K562 (cell line): ENCODE measurements at regions not wholly inside any gene's neighbourhood (a gene's known extent, or its start where the extent isn't known, plus 50 kb on each side); places are given as distances from the start of the nearest gene placed in this dataset.

Experiments used
- ATAC-seq: fragments of 200-7000 bp; cut with Tn5 transposase; 3 replicates; pipeline ENCODE4 v1.9.1; 2020; ENCODE audit warnings: moderate library complexity
- BruUV-seq: library from RNA; stranded (reverse); fragments of 400-500 nt; replicated peaks from 2 replicates; lab custom pipeline; 2021; lab: Mats Ljungman, UMichigan
- CTCF ChIA-PET: fragments of 300-600 bp; formaldehyde crosslinking; extraction: SDS; loops from one replicate; lab custom pipeline; 2021; ENCODE audit warnings: low intra/inter-chr PET ratio; lab: Yijun Ruan, JAX
- POLR2A ChIA-PET: fragments of 300-600, 350-650 bp; sonication (Branson Sonifier 250); formaldehyde crosslinking; extraction: SDS; loops from one replicate; lab custom pipeline; 2021; ENCODE audit warnings: antibody characterized with exemption, inconsistent platforms; lab: Yijun Ruan, JAX
- DNase-seq, 4 experiments: peaks; one replicate each; pipeline versions ENCODE4 v3.0.0 to v3.0.0-alpha.2; 2011 to 2018; ENCODE audit warnings: low spot score in 3 of 4, mixed read lengths in 3 of 4; ENCODE audit errors: extremely low read depth in 1 of 4
- FAIRE-seq: peaks from 2 replicates; lab custom pipeline; 2011; peaks lifted over from hg19 to GRCh38; lab: Jason Lieb, UNC
- H2AFZ ChIP-seq: 2 replicates; pipeline ENCODE4 v1.6.0; 2011; ENCODE audit warnings: low read depth, low read length, control low read depth, inconsistent platforms
- H3K27ac ChIP-seq: fragments of 200-600 bp; 3 replicates; pipeline ENCODE4 v1.8.0; 2011; ENCODE audit warnings: low read depth, mild to moderate bottlenecking, control low read depth, inconsistent platforms, low read length, moderate library complexity, mixed read lengths; ENCODE audit errors: extremely low read depth
- H3K27me3 ChIP-seq, 2 experiments: fragments of 300-600 bp in 1 of 2; 2 replicates in 1 of 2; 3 replicates in 1 of 2; pipeline versions ENCODE4 v1.6.0 to v1.8.0; 2011; ENCODE audit warnings: inconsistent platforms in 2 of 2, low read length in 2 of 2, mild to moderate bottlenecking in 1 of 2, mixed read lengths in 1 of 2, moderate library complexity in 1 of 2; ENCODE audit not compliant: control insufficient read depth in 2 of 2, insufficient read depth in 2 of 2
- H3K36me3 ChIP-seq: fragments of 300-600 bp; 3 replicates; pipeline ENCODE4 v1.8.0; 2011; ENCODE audit warnings: mild to moderate bottlenecking, low read length, inconsistent platforms; ENCODE audit not compliant: control insufficient read depth, insufficient read depth
- H3K4me1 ChIP-seq, 2 experiments: fragments of 200-600 bp in 1 of 2; replicated peaks in 1 of 2; 2 replicates in 1 of 2; 3 replicates in 1 of 2; pipeline versions ENCODE4 v1.5.1 to v1.8.0; 2011; ENCODE audit warnings: inconsistent platforms in 2 of 2, low read length in 2 of 2, mild to moderate bottlenecking in 1 of 2, mixed read lengths in 1 of 2, moderate library complexity in 1 of 2; ENCODE audit not compliant: control insufficient read depth in 2 of 2, insufficient read depth in 2 of 2
- H3K4me2 ChIP-seq: 2 replicates; pipeline ENCODE4 v1.6.1; 2011; ENCODE audit warnings: low read length, control low read depth, inconsistent platforms, mixed read lengths; ENCODE audit not compliant: insufficient read depth
- H3K4me3 ChIP-seq: fragments of 200-600 bp; sonication (generic), shearing (Covaris generic); 2 replicates; pipeline ENCODE4 v1.5.1; 2016; ENCODE audit warnings: control low read depth, inconsistent platforms
- H3K79me2 ChIP-seq: fragments of 200-600 bp; 3 replicates; pipeline ENCODE4 v1.8.0; 2011; ENCODE audit warnings: low read length, inconsistent platforms; ENCODE audit not compliant: control insufficient read depth, insufficient read depth
- H3K9ac ChIP-seq, 2 experiments: 2 replicates each; pipeline versions ENCODE4 v1.6.0 to v1.6.1; 2011; ENCODE audit warnings: low read depth in 2 of 2, low read length in 2 of 2, control low read depth in 1 of 2, inconsistent platforms in 1 of 2, mild to moderate bottlenecking in 1 of 2, mixed read lengths in 1 of 2; ENCODE audit not compliant: insufficient read depth in 1 of 2
- H3K9me1 ChIP-seq: one replicate; pipeline ENCODE4 v1.6.0; 2011; ENCODE audit warnings: inconsistent platforms, mild to moderate bottlenecking, low read length, moderate library complexity; ENCODE audit not compliant: control insufficient read depth, insufficient read depth
- H3K9me3 ChIP-seq: replicated peaks from 2 replicates; pipeline ENCODE4 v1.5.1; 2011; ENCODE audit warnings: low read depth, low read length, inconsistent platforms; ENCODE audit not compliant: control insufficient read depth, insufficient read depth
- H4K20me1 ChIP-seq: replicated peaks from 2 replicates; pipeline ENCODE4 v1.6.1; 2011; ENCODE audit warnings: low read length, inconsistent platforms, mixed read lengths; ENCODE audit not compliant: control insufficient read depth, insufficient read depth
- BDP1 ChIP-seq: IDR thresholded peaks from 3 replicates; pipeline ENCODE4 v1.6.1; 2011; ENCODE audit not compliant: insufficient read length, insufficient read depth
- CBFA2T3 ChIP-seq: fragments of 450-650 bp; IDR thresholded peaks from 2 replicates; pipeline ENCODE4 v1.6.1; 2017
- ELF2 ChIP-seq: fragments of 250-450 bp; sonication (Bioruptor Pico); IDR thresholded peaks from 2 replicates; pipeline ENCODE4 v1.5.0; 2021; ENCODE audit warnings: mild to moderate bottlenecking
- FOXJ2 ChIP-seq: fragments of 200-800 bp; sonication (Bioruptor generic); IDR thresholded peaks from 2 replicates; pipeline ENCODE4 v1.6.1; 2016; ENCODE audit warnings: missing genetic modification characterization, missing compliant biosample characterization
- GABPB1 ChIP-seq: sonication (generic); formaldehyde crosslinking; IDR thresholded peaks from 2 replicates; pipeline ENCODE4 v1.8.0; 2022; ENCODE audit warnings: mild to moderate bottlenecking, missing genetic modification reagents
- RBFOX2 ChIP-seq: fragments of 200-400 bp; formaldehyde crosslinking; IDR thresholded peaks from 2 replicates; pipeline ENCODE4 v1.6.1; 2017; ENCODE audit warnings: low read depth, mild to moderate bottlenecking, low read length, moderate library complexity
- RBM22 ChIP-seq: fragments of 200-400 bp; formaldehyde crosslinking; IDR thresholded peaks from 2 replicates; pipeline ENCODE4 v1.6.1; 2018; ENCODE audit warnings: low read length, low read depth; ENCODE audit not compliant: poor library complexity, severe bottlenecking
- RBM25 ChIP-seq: fragments of 200-400 bp; formaldehyde crosslinking; IDR thresholded peaks from 2 replicates; pipeline ENCODE4 v1.6.1; 2018; ENCODE audit warnings: low read length, low read depth, moderate library complexity; ENCODE audit not compliant: severe bottlenecking
- SNIP1 ChIP-seq: fragments of 450-650 bp; IDR thresholded peaks from 2 replicates; pipeline ENCODE4 v1.7.1; 2017; ENCODE audit warnings: low read depth, mild to moderate bottlenecking
- TCF7 ChIP-seq: sonication (generic); IDR thresholded peaks from 2 replicates; pipeline ENCODE4 v1.6.1; 2016; ENCODE audit warnings: antibody characterized with exemption, borderline replicate concordance
- ZBTB17 ChIP-seq: fragments of 450-650 bp; formaldehyde crosslinking; IDR thresholded peaks from 2 replicates; pipeline ENCODE4 v1.4.0; 2020; ENCODE audit warnings: mild to moderate bottlenecking
- ZNF311 ChIP-seq: fragments of 250-450 bp; sonication (Bioruptor Pico); IDR thresholded peaks from 2 replicates; pipeline ENCODE4 v1.4.0; 2020; ENCODE audit warnings: mild to moderate bottlenecking, moderate library complexity
- WGBS: fragments of 100-300 bp; shearing (Covaris generic); methylation state at CpG from one replicate; pipeline ENCODE4 v1.1.6; 2016; ENCODE audit warnings: low coverage, mixed read lengths; ENCODE audit not compliant: insufficient coverage; ENCODE audit errors: missing lambda C conversion rate; 5-methylcytosine and 5-hydroxymethylcytosine counted together
- in situ Hi-C: fragments of 300-500 bp; cut with MboI; formaldehyde crosslinking; loops from 4 replicates; pipeline ENCODE4 v1.15.0; 2018; ENCODE audit warnings: inconsistent platforms, mixed read lengths
- intact Hi-C: fragments of 100-400 bp; cut with micrococcal nuclease; formaldehyde crosslinking; loops from 2 replicates; pipeline ENCODE4 v1.14.2; 2022

- no peaks in the 10 kb centered on the region for H3K27me3 ChIP-seq
- no peak overlapping the region for H2AFZ ChIP-seq
- FAIRE-seq (no peak), ATAC-seq (no peak), DNase-seq (no peak)
- no peaks in the 10 kb centered on the region for H3K9me1 ChIP-seq
- in situ Hi-C loops (no loop called here), intact Hi-C loops (no loop called here)
- no peaks in the 10 kb centered on the region for H3K4me1 ChIP-seq
- no peaks in the 10 kb centered on the region for H4K20me1 ChIP-seq
- POLR2A ChIA-PET: no interaction called here
- H3K9me3 ChIP-seq: no peaks in the 10 kb centered on the region
- no peak overlapping the region for H3K4me3 ChIP-seq
- TF ChIP-seq CBFA2T3 (no peak), FOXJ2 (tag) (no peak), ZBTB17 (CRISPR knock-in tag) (no peak), BDP1 (no peak), ELF2 (no peak), GABPB1 (CRISPR knock-in tag) (no peak), RBM25 (no peak), RBM22 (no peak)
- TF ChIP-seq, all 486 proteins: peak for 0
- H3K4me2 ChIP-seq: no peak overlapping the region
- no peaks in the 10 kb centered on the region for H3K36me3 ChIP-seq
- no peak overlapping the region for H3K9ac ChIP-seq
- no peaks in the 10 kb centered on the region for H3K79me2 ChIP-seq
- BruUV-seq: no TSS peak
- 0% methylated on average over 5 of the region's 5 CpGs for WGBS
- H3K27ac ChIP-seq: no peak overlapping the region
- CTCF ChIA-PET: no interaction called here
Measured at GRCh38 chr1:98351561-98351960, 310.0 kb upstream of the SNX7 start.

GRCh38 chr1:98345417-98345816, 316.1 kb upstream of the SNX7 start:
- Histone ChIP-seq H3K27ac (no peak overlapping the region), H3K9me1 (no peaks in the 10 kb centered on the region), H3K4me1 (no peaks in the 10 kb centered on the region), H3K9ac (no peak overlapping the region), H3K27me3 (no peaks in the 10 kb centered on the region), H3K4me2 (no peak overlapping the region), H3K9me3 (no peaks in the 10 kb centered on the region), H2AFZ (no peak overlapping the region), H3K36me3 (no peaks in the 10 kb centered on the region), H3K79me2 (no peaks in the 10 kb centered on the region), H4K20me1 (no peaks in the 10 kb centered on the region), H3K4me3 (no peak overlapping the region)
- BruUV-seq: no TSS peak
- POLR2A ChIA-PET: no interaction called here
- in situ Hi-C loops (no loop called here), intact Hi-C loops (no loop called here)
- DNase-seq (no peak), ATAC-seq (no peak), FAIRE-seq (no peak)
- 0% methylated on average over 2 of the region's 2 CpGs for WGBS
- CTCF ChIA-PET: no interaction called here
- TF ChIP-seq SNIP1 (no peak), TCF7 (no peak), RBFOX2 (no peak), ZNF311 (CRISPR knock-in tag) (no peak)
